ENCODE measurements at regions not wholly inside any gene's neighbourhood (a gene's known extent, or its start where the extent isn't known, plus 50 kb on each side); places are given as distances from the start of the nearest gene placed in this dataset.

- TF ChIP-seq PPARA (CRISPR knock-in tag; IDR thresholded peaks at IDR 0.05; ENCODE audit: borderline replicate concordance) (no peak), POU6F1 (CRISPR knock-in tag; IDR thresholded peaks at IDR 0.05; ENCODE audit: borderline replicate concordance, low read depth) (no peak), ARNTL (CRISPR knock-in tag; IDR thresholded peaks at IDR 0.05; ENCODE audit: borderline replicate concordance, low read depth) (no peak), OSR1 (CRISPR knock-in tag; IDR thresholded peaks at IDR 0.05) (no peak), ZFP3 (CRISPR knock-in tag; IDR thresholded peaks at IDR 0.05) (no peak), ESRRG (CRISPR knock-in tag; IDR thresholded peaks at IDR 0.05) (no peak), ZC3H10 (CRISPR knock-in tag; IDR thresholded peaks at IDR 0.05) (no peak), SNAI2 (CRISPR knock-in tag; IDR thresholded peaks at IDR 0.05) (no peak), ZNF565 (CRISPR knock-in tag; conservative IDR thresholded peaks at IDR 0.05; ENCODE audit: low read depth) (no peak), ZNF70 (CRISPR knock-in tag; IDR thresholded peaks at IDR 0.05) (no peak), TSHZ2 (CRISPR knock-in tag; IDR thresholded peaks at IDR 0.05) (no peak)
- no peak for ATAC-seq
Measured at GRCh38 chr4:138680256-138680655, 335.3 kb upstream of the NOCT start.

- no peak for TF ChIP-seq PPARA (CRISPR knock-in tag; IDR thresholded peaks at IDR 0.05; ENCODE audit: borderline replicate concordance)
- TF ChIP-seq ISL1 (CRISPR knock-in tag; IDR thresholded peaks at IDR 0.05), result no peak
- no peak for TF ChIP-seq GLIS3 (CRISPR knock-in tag; IDR thresholded peaks at IDR 0.05)
- TF ChIP-seq SNAI2 (CRISPR knock-in tag; IDR thresholded peaks at IDR 0.05), result no peak
- no peak for TF ChIP-seq ZFP3 (CRISPR knock-in tag; IDR thresholded peaks at IDR 0.05)
- no peak for TF ChIP-seq PATZ1 (CRISPR knock-in tag; IDR thresholded peaks at IDR 0.05; ENCODE audit: borderline replicate concordance)
- TF ChIP-seq ZNF565 (CRISPR knock-in tag; conservative IDR thresholded peaks at IDR 0.05; ENCODE audit: low read depth), result no peak
- TF ChIP-seq POU6F1 (CRISPR knock-in tag; IDR thresholded peaks at IDR 0.05; ENCODE audit: borderline replicate concordance, low read depth), result no peak
- no peak for TF ChIP-seq TOX (CRISPR knock-in tag; IDR thresholded peaks at IDR 0.05; ENCODE audit: borderline replicate concordance)
- no peak for ATAC-seq
Measured at GRCh38 chr4:138678985-138679746, 336.4 kb upstream of the NOCT start.

- ATAC-seq, result no peak
- TF ChIP-seq TCF4 (CRISPR knock-in tag; IDR thresholded peaks at IDR 0.05; ENCODE audit: borderline replicate concordance), result no peak
- no peak for TF ChIP-seq PPARA (CRISPR knock-in tag; IDR thresholded peaks at IDR 0.05; ENCODE audit: borderline replicate concordance)
- TF ChIP-seq TOX (CRISPR knock-in tag; IDR thresholded peaks at IDR 0.05; ENCODE audit: borderline replicate concordance), result no peak
- no peak for TF ChIP-seq ZNF565 (CRISPR knock-in tag; conservative IDR thresholded peaks at IDR 0.05; ENCODE audit: low read depth)
- TF ChIP-seq ZC3H10 (CRISPR knock-in tag; IDR thresholded peaks at IDR 0.05), result no peak
- no peak for TF ChIP-seq CSRNP3 (CRISPR knock-in tag; IDR thresholded peaks at IDR 0.05)
- no peak for TF ChIP-seq CSDC2 (CRISPR knock-in tag; IDR thresholded peaks at IDR 0.05)
- no peak for TF ChIP-seq RARB (CRISPR knock-in tag; IDR thresholded peaks at IDR 0.05)
- no peak for TF ChIP-seq TSHZ2 (CRISPR knock-in tag; IDR thresholded peaks at IDR 0.05)
- no peak for TF ChIP-seq ZNF70 (CRISPR knock-in tag; IDR thresholded peaks at IDR 0.05)
- TF ChIP-seq SNAI2 (CRISPR knock-in tag; IDR thresholded peaks at IDR 0.05), result no peak
- TF ChIP-seq POU6F1 (CRISPR knock-in tag; IDR thresholded peaks at IDR 0.05; ENCODE audit: borderline replicate concordance, low read depth), result no peak
- no peak for TF ChIP-seq BACH2 (CRISPR knock-in tag; IDR thresholded peaks at IDR 0.05; ENCODE audit: borderline replicate concordance)
- TF ChIP-seq ARNTL (CRISPR knock-in tag; IDR thresholded peaks at IDR 0.05; ENCODE audit: borderline replicate concordance, low read depth), result no peak
Measured at GRCh38 chr4:138677748-138678147, 337.8 kb upstream of the NOCT start.

All from SK-N-SH treated with all-trans-retinoic acid at 6 μM for 48 hours (cell line).